ENCODE measurements at regions not wholly inside any gene's neighbourhood (a gene's known extent, or its start where the extent isn't known, plus 50 kb on each side); places are given as distances from the start of the nearest gene placed in this dataset.
"Not testable (repeated sequence)": the region's sequence is repeated elsewhere in the genome, so short reads cannot be mapped to it uniquely, and the experiment has no call there.

DNA sequence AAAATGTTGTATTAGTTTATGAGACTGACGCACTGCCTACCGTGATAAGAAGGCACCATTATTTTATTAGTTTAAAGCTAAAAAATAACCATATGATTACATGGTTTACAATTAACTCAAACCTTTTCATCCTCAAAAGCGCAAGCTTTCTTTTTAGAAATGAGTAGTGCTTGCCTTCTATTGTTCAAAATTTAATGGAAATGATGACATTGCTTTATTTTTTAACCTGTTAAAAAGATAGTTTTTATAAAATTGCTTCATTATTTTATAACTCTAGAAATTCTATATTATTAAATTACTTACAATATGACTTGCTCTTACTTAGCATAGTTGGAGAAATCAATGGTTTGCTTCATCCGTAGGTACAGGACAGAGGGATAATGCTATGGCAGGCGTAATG lies 78.7 kb upstream of the HDDC2 start:
- Histone ChIP-seq H2AFZ (ENCODE audit: low read depth, low read length, severe bottlenecking) (no peak overlapping the region), H3K9ac (ENCODE audit: low read length) (no peak overlapping the region), H3K27me3 (ENCODE audit: low read length) (no peaks in the 10 kb centered on the region), H3K36me3 (ENCODE audit: low read length) (no peaks in the 10 kb centered on the region), H3K27ac (ENCODE audit: low read depth, low read length) (no peak overlapping the region), H3K79me2 (ENCODE audit: insufficient read depth, low read length) (no peaks in the 10 kb centered on the region), H3K9me2 (replicated peaks; ENCODE audit: insufficient read depth, low read length) (no peaks in the 10 kb centered on the region), H3K9me3 (ENCODE audit: insufficient read depth, low read length) (no peaks in the 10 kb centered on the region), H3K4me3 (ENCODE audit: insufficient read depth, low read length, poor library complexity, severe bottlenecking) (no peak overlapping the region), H3K4me2 (ENCODE audit: low read depth, low read length, poor library complexity, severe bottlenecking) (no peak overlapping the region), H4K20me1 (ENCODE audit: low read depth, low read length) (no peaks in the 10 kb centered on the region), H3F3A (ENCODE audit: insufficient read depth) (no peaks in the 10 kb centered on the region)
- no peak for TF ChIP-seq EZH2phosphoT487 (conservative IDR thresholded peaks at IDR 0.05; ENCODE audit: low read length)
- TF ChIP-seq, protein P1, sequence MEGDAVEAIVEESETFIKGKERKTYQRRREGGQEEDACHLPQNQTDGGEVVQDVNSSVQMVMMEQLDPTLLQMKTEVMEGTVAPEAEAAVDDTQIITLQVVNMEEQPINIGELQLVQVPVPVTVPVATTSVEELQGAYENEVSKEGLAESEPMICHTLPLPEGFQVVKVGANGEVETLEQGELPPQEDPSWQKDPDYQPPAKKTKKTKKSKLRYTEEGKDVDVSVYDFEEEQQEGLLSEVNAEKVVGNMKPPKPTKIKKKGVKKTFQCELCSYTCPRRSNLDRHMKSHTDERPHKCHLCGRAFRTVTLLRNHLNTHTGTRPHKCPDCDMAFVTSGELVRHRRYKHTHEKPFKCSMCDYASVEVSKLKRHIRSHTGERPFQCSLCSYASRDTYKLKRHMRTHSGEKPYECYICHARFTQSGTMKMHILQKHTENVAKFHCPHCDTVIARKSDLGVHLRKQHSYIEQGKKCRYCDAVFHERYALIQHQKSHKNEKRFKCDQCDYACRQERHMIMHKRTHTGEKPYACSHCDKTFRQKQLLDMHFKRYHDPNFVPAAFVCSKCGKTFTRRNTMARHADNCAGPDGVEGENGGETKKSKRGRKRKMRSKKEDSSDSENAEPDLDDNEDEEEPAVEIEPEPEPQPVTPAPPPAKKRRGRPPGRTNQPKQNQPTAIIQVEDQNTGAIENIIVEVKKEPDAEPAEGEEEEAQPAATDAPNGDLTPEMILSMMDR (IDR thresholded peaks at IDR 0.05; ENCODE audit: insufficient read depth, low read length, poor library complexity, severe bottlenecking): no peak

DNA sequence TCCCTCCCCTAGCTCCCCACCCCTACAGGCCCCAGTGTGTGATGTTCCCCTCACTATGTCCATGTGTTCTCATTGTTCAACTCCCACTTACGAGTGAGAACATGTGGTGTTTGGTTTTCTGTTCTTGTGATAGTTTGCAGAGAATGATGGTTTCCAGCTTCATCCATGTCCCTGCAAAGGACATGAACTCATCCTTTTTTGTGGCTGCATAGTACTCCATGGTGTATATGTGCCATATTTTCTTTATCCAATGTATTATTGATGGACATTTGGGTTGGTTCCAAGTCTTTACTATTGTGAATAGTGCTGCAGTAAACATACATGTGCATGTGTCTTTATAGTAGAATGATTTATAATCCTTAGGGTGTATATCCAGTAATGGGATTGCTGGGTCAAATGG lies 84.6 kb upstream of the HDDC2 start:
- H2AFZ ChIP-seq (ENCODE audit: low read depth, low read length, severe bottlenecking); H3K9ac ChIP-seq (ENCODE audit: low read length); H3K27me3 ChIP-seq (ENCODE audit: low read length); H3K4me3 ChIP-seq (ENCODE audit: insufficient read depth, low read length, poor library complexity, severe bottlenecking); H3F3A ChIP-seq (ENCODE audit: insufficient read depth); H3K36me3 ChIP-seq (ENCODE audit: low read length); H3K9me2 ChIP-seq (replicated peaks; ENCODE audit: insufficient read depth, low read length); H3K27ac ChIP-seq (ENCODE audit: low read depth, low read length); H3K79me2 ChIP-seq (ENCODE audit: insufficient read depth, low read length); H3K9me3 ChIP-seq (ENCODE audit: insufficient read depth, low read length); H3K4me2 ChIP-seq (ENCODE audit: low read depth, low read length, poor library complexity, severe bottlenecking); H4K20me1 ChIP-seq (ENCODE audit: low read depth, low read length): not testable (repeated sequence)

DNA sequence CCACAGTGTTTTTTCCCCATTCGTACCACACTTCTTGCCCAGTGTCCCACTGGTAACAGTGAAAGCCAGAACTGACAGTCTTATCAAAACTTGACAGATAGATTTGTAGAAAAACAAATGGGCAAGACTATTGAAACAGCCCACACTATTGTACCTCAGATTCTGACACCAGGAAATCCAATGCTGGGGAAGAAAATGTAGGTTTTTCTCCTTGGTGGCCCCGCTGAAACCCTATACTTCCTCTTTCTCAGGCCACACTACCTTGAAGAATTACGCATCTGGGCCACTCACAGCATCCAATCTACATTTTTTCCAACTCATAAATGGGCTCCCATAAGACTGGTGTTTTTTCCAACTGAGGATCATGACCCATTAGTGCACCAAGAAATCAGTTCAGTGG lies 90.9 kb upstream of the HDDC2 start:
- Histone ChIP-seq H3K9me3 (ENCODE audit: insufficient read depth, low read length) (no peaks in the 10 kb centered on the region), H3K9me2 (replicated peaks; ENCODE audit: insufficient read depth, low read length) (no peaks in the 10 kb centered on the region), H3K27me3 (ENCODE audit: low read length) (no peaks in the 10 kb centered on the region), H3K36me3 (ENCODE audit: low read length) (no peaks in the 10 kb centered on the region), H3K9ac (ENCODE audit: low read length) (no peak overlapping the region), H2AFZ (ENCODE audit: low read depth, low read length, severe bottlenecking) (no peak overlapping the region), H4K20me1 (ENCODE audit: low read depth, low read length) (no peaks in the 10 kb centered on the region), H3K79me2 (ENCODE audit: insufficient read depth, low read length) (no peaks in the 10 kb centered on the region), H3K4me3 (ENCODE audit: insufficient read depth, low read length, poor library complexity, severe bottlenecking) (no peak overlapping the region), H3K4me2 (ENCODE audit: low read depth, low read length, poor library complexity, severe bottlenecking) (no peak overlapping the region), H3F3A (ENCODE audit: insufficient read depth) (no peaks in the 10 kb centered on the region), H3K27ac (ENCODE audit: low read depth, low read length) (no peak overlapping the region)
- TF ChIP-seq, protein P1 (IDR thresholded peaks at IDR 0.05; ENCODE audit: insufficient read depth, low read length, poor library complexity, severe bottlenecking): no peak
- no peak for TF ChIP-seq EZH2phosphoT487 (conservative IDR thresholded peaks at IDR 0.05; ENCODE audit: low read length)

DNA sequence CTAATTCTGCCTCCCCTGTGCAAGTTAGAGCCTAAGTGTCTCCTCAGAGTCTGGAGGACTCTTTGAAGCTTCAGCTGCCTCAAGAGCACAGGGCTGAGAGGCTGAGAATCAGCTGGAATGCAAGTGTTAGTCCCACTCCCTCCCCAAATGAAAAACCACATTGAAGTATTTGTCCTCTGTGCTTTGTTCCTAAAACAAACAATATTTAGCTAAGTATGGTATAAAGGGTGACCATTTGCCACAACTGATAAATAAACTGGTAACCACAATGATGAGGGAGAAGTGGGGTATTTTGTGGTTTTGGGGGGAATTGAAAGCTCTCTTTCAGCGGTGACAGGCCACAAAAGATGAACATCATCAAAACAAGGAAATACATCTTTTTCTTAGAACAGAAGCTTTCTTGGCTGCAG lies 91.7 kb upstream of the HDDC2 start:
- Histone ChIP-seq H3K27me3 (ENCODE audit: low read length) (no peaks in the 10 kb centered on the region), H3K9me3 (ENCODE audit: insufficient read depth, low read length) (no peaks in the 10 kb centered on the region), H3K9ac (ENCODE audit: low read length) (no peak overlapping the region), H3K79me2 (ENCODE audit: insufficient read depth, low read length) (no peaks in the 10 kb centered on the region), H4K20me1 (ENCODE audit: low read depth, low read length) (no peaks in the 10 kb centered on the region), H3K9me2 (replicated peaks; ENCODE audit: insufficient read depth, low read length) (no peaks in the 10 kb centered on the region), H3K4me2 (ENCODE audit: low read depth, low read length, poor library complexity, severe bottlenecking) (no peak overlapping the region), H2AFZ (ENCODE audit: low read depth, low read length, severe bottlenecking) (no peak overlapping the region), H3F3A (ENCODE audit: insufficient read depth) (no peaks in the 10 kb centered on the region), H3K27ac (ENCODE audit: low read depth, low read length) (no peak overlapping the region), H3K4me3 (ENCODE audit: insufficient read depth, low read length, poor library complexity, severe bottlenecking) (no peak overlapping the region), H3K36me3 (ENCODE audit: low read length) (no peaks in the 10 kb centered on the region)
- no peak for TF ChIP-seq EZH2phosphoT487 (conservative IDR thresholded peaks at IDR 0.05; ENCODE audit: low read length)
- TF ChIP-seq, protein P1 (IDR thresholded peaks at IDR 0.05; ENCODE audit: insufficient read depth, low read length, poor library complexity, severe bottlenecking): no peak

All from SU-DHL-6 (cell line).